GM21786 (cell line): ENCODE measurements at regions not wholly inside any gene's neighbourhood (a gene's known extent, or its start where the extent isn't known, plus 50 kb on each side); places are given as distances from the start of the nearest gene placed in this dataset.

Experiments used
- ATAC-seq: cut with Tn5 transposase; IDR thresholded peaks from one replicate; pipeline ENCODE4 v1.9.1; 2021; ENCODE audit not compliant: unreplicated experiment

GRCh38 chr7:25314094-25314730 is 85.9 kb upstream of the NPVF start:
- ATAC-seq: no peak

GRCh38 chr7:25314731-25315267 is 86.5 kb upstream of the NPVF start:
- ATAC-seq: no peak

GRCh38 chr7:25316366-25316765 is 88.1 kb upstream of the NPVF start:
- no peak for ATAC-seq

DNA sequence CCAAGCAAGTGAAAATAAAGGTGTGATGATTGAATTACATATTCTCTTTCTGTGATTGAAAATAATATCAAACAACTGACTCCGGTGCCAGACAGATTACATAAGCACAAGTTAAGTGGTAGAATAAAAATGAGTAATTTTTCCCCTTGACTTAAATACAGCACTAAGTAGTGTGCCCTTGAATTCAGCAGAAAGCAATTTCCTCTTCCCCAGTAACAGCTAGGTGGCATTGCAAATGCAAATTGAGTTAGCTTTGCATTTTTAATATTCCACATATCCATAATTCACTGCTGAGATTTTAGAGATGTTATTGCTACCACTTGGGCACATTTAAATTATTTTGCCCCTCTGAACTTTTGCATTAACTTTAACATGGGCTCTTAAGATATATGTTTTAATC is 89.8 kb upstream of the NPVF start:
- ATAC-seq: no peak

DNA sequence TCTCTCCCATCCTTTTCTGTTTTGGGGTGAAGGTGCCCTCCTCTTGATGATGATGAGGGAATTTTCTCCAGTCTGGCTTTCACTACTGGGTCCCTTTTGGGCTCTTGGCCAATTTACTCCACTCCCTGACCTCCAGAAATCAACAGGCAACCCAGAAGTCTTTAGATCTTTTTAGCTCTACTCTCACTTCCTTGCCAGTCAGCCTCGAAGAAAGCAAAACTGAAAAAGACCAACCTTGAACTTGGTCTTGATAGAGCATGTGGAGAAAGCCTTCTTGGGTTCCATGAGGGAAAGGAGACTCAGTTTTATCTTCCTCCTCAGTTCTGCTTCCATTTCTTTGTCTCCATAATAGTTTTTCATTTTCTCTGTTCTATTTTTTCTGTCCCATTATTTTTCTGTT is 91.4 kb upstream of the NPVF start:
- no peak for ATAC-seq

GRCh38 chr7:25320791-25321190 is 92.5 kb upstream of the NPVF start:
- ATAC-seq: no peak

- ATAC-seq: no peak
Observed at GRCh38 chr7:25321424-25321823, 93.1 kb upstream of the NPVF start.

DNA sequence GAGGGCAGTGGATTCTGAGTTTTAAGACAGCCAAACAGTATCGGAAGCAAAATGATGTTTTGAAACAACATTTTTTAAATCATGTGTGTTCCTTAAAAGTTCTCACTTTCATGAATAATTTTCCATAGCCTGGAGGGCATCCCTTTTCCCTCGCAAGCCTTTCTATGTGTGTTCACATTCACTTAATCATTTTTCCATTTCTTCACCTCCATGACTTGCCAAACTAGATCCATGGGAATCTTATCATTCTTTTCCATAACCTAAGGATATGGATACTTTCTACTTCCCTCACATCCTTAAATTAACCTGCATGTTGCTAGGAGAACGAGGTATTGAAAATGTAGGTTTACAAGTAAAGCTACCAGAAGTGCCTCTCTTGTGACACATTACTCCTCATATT is 94.2 kb upstream of the NPVF start:
- ATAC-seq: no peak

GRCh38 chr7:25325186-25325757 is 97.0 kb upstream of the NPVF start:
- ATAC-seq: no peak

- ATAC-seq: no peak
Observed at GRCh38 chr7:25326501-25327156, 98.3 kb upstream of the NPVF start.

DNA sequence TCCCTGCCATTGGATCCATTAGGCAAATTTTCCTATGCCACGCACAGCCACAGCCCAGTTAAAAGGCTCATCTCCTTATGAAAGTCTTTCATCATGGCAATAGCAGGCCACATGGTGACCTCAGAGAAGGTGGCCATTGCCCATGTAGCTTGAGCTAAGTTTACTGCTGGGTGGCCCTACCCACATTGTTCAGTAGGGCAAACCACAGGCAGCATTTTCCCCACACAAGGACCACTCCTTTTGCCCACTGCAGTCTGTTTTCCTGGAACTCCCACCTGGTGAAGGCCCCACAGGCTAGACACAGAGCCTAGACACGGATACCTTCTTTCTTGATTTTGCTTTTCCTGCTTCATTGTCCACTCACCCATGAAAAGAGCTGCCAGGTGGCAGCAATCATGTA is 101.5 kb upstream of the NPVF start:
- no peak for ATAC-seq

DNA sequence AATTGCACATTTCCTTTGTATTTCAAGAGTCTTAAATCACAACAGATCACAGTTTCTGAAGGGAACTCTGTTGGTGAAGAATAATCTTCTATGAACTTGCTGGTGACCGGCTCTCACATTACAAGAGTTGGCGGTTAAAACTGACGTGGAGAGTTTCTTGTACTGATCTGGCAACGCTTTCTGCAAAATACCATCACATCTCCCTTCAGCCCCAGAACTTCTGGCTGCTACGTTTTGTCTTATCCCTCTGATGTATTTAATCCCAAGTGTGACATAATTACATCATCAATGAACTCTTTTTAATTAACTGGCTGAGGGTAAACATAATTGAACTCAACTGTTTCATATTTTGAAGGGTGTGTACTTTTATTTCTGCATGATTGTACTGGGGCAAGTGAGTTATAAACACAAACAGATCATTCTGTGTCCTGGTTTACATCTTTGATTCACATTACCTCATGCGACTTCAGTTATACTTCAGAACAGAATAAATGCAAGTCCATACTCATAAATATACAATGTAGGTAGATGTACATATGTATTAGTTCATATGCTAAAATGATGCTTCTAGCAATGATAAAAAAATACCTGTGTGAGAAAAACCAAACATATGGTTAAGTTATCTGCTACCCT is 105.1 kb upstream of the NPVF start:
- ATAC-seq: no peak

DNA sequence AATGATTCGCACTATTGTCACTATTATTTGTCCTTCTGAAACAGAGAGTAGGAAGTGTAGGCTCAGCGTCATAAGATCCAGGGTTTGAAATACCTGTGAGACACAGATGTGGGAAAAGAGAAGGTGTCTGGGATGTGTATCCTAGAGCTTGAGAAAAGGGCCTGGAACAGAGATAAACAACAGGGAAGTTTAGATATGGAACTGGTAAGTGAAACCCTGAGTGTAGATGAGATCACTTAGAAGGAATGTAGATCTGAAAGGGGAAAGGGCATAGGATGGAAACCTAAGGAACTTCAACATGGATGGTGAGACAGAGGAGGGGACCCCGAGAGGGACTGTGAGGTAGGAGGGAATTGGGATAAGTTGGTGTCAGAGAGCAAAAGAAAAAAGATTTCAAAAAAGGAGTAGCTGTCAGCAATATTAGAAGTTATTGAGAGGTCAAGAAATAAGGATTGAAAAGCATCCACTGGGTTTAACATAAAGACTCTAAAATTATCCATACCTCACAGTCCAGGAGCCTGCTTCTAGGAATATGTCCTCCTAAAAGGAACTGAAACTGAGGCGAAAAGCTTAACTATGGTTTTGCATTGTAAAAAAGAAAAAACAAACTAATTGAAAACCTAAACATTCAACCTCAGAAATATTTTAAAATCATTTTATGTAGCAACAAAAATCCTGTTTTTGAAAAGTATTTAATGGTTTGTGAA is 119.2 kb upstream of the NPVF start:
- no peak for ATAC-seq

GRCh38 chr7:25348104-25348503 is 119.8 kb upstream of the NPVF start:
- no peak for ATAC-seq

GRCh38 chr7:25349283-25350017 is 121.2 kb upstream of the NPVF start:
- ATAC-seq: no peak

DNA sequence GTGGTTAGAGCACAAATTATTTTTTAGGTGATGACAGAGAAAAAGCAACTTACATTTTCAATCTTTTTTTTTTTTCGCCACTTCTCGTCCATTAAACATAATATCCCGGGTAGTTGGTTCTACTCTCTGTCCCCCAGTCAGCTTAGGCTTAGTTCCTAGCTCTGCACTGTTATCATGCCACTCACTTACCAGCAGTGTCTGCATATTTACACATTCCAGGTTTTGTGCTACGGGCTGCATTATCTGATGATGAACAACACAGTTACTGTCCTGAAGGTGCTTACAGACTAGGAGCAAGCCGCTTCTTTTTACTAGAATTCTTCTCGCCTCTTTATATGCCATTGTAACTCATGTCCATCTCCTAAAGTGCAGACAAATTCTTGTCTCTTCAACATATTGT is 121.8 kb upstream of the NPVF start:
- ATAC-seq: no peak

DNA sequence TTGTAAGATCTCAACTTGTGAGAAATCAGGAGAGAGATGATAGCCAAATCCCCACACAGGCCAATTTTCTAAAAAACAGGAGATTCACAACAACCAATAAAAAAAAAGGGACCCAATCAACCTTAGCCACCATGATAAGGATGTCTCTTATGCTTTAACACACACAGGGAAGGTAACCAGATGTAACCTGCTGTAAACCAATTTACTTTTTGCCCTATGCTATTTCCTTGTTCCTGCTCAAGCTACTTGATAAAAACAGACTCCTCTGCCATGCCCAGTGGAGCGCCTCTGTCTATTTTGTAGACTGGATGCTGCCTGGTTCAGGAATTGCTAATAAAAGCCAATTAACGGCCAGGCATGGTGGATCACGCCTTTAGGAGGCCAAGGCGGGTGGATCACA is 123.5 kb upstream of the NPVF start:
- no peak for ATAC-seq

DNA sequence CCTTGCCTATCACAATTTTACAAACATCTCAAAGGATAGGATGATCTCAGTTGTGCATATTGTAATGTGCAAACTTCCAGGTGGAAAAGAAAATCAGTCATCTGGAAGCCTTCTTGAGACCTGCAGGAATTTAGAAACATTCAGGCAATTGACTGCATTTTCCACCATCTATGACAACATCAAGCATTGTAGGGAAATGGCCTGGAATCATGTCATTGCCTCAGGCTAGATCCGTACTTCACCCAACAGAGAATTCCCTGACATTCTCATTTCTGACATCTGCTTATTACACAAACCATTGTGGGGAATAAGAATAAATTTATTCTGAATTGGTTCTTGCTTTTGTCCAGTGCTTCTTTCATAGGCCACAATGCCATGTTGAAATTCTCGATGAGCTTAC is 124.9 kb upstream of the NPVF start:
- ATAC-seq: no peak

GRCh38 chr7:25353732-25354131 is 125.4 kb upstream of the NPVF start:
- no peak for ATAC-seq

GRCh38 chr7:25356534-25357151 is 128.4 kb upstream of the NPVF start:
- no peak for ATAC-seq
